Fibroblast of skin of right quadriceps (primary cell): ENCODE measurements at regions not wholly inside any gene's neighbourhood (a gene's known extent, or its start where the extent isn't known, plus 50 kb on each side); places are given as distances from the start of the nearest gene placed in this dataset.
A peak's percentile ranks its signal among the peaks of the same experiment; 100 is the strongest.
"Not testable (repeated sequence)": the region's sequence is repeated elsewhere in the genome, so short reads cannot be mapped to it uniquely, and the experiment has no call there.

Source experiments
- DNase-seq: peaks from one replicate; pipeline ENCODE4 v3.0.0-alpha.2; 2013

DNA sequence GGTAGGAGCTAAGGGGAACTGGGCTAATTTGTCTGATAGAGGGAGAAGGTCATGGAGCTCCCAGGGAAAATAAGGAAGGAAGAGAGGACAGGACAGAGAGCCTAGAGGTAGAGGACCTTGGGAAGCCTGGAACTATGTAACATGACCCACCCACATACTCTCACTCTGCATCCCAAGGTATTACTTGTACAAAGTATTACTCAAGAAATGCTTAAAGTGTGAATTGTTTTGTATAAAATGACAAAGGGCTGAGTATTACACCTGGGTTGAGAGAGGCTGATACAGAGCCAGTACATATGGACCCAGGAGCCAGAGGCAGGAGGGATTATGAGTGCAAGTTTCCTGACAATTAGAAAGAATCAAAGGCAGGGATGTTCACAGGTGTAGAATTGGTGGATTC is 80.5 kb upstream of the ANKRD55 start:
- no peak for DNase-seq

DNA sequence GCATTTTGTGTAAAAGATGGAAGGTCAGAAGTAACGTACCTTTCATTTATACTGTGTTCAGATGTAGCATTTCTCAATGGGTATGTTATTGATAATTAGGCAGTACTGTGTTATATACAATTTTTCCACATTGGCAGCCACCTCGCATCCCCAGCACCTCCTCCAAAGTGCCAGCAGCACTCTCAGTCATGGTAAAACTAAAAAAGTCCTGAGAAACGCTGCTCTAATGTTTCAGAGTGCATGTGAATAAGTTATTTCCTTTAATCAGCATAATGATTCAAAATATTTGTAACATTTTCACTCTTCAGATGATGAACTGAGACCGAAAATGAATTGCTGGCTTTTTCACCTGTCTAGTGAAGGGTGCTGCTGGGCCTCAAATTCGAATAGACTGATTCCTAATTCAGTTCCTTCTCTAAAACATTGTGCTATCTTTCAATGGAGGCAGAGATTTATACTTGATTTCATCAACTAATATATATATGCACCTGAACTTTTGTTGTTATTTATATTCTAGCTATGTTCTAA is 79.9 kb upstream of the ANKRD55 start:
- no peak for DNase-seq

DNA sequence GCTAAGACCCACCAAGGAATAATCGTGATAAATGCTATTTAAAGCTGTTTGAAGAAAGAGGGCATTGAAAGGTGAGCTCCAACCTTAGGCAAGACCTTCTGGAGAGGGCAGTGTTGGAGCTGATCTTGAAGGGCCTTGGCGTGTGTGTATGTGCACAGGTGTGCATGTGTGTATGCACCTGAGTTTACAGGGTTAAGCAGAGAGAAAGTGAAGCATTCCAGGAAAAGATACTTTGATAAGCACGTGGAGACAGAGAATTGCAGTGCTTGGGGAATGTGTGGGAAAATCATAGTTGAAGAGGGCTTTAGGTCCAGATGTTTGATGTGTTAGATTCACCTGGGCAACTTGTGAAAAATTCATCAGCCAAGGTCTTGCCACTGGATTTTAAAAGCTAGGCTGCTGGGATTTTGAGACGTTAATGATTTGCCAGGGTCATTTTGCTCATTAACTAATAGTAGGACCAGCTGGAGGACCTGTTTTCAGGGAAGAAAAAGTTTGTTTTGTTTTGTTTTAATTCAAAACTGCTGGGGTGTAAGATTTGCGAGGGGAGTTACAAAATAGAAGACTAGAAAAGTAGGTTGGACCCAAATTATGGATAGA is 78.3 kb upstream of the ANKRD55 start:
- no peak for DNase-seq

DNA sequence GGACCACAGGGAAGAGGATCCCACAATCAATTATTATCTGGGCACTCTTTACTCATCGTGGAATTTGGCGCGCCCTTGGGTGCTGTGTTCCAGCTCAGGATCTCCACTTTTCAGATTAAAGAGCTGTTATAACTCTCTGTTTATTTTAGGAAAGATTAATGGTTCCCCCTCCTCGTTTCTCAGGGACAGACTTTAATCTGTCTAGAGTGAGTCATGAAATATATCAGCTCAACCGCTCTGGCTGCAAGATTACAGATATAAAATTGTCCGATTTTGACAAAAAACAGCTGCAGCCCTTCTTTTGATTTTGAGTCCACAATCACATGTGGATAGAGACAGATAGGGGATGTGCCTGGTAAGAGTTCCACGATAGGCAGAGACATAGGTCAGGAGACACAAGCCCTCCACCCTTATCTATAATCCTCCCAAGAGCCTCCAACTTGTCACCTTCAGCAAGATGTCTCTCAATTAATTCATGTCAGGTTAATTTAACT is 77.6 kb upstream of the ANKRD55 start:
- DNase-seq, result peak; percentile 63

DNA sequence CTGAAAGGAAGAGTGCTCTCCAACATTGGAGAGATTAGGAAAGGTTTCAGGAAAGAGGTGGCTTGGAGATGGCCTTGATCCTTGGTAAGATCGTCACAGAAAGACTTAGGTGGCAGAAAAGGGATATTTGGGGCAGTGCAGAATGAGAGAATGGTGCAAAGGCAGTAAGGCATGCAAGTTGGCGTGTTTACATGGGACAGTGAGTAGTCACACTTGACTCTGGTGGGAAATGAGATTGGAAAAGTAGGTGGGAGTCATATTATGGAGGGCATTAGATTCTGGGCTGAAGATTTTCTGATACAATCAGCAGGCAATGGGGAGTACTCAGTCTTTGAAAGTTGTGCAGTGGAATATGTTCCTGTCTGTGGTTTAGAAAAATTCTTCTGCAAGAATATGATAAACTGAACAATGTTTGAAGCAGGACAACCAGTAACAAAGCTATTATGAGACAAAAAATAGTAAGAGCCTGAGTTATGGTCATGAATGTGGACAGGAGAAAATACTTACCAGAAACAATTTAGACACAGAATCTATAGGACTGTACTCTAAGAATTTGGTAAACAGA is 76.2 kb upstream of the ANKRD55 start:
- DNase-seq, result peak; percentile 11

DNA sequence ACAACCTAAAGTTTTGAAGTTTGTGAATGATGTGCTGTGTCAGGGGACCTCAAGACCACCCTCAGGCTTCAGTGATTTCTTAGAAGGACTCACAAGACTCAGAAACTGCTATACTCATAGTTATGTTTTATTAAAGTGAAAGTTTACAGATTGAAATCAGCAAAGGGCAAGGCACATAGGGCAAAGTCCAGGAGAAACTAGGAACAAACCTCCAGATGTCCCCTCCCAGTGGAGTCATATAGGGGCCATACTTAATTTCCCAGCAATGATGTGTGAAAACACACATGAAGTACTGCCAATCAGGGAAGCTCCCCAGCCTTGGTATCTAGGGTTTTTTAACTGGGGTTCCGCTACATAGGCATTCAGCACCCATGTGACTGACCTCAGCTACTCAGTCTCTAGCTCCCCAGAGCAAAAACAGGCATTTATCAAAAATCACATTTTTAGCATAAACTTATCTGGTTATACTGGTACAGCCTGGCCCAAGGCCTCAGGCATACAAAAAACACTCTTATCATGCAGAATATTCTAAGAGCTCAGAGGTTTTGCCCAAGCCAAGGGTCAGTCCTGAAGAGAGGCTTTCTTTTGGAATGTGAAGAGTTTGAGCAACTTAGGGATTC is 74.7 kb upstream of the ANKRD55 start:
- DNase-seq, result no peak

DNA sequence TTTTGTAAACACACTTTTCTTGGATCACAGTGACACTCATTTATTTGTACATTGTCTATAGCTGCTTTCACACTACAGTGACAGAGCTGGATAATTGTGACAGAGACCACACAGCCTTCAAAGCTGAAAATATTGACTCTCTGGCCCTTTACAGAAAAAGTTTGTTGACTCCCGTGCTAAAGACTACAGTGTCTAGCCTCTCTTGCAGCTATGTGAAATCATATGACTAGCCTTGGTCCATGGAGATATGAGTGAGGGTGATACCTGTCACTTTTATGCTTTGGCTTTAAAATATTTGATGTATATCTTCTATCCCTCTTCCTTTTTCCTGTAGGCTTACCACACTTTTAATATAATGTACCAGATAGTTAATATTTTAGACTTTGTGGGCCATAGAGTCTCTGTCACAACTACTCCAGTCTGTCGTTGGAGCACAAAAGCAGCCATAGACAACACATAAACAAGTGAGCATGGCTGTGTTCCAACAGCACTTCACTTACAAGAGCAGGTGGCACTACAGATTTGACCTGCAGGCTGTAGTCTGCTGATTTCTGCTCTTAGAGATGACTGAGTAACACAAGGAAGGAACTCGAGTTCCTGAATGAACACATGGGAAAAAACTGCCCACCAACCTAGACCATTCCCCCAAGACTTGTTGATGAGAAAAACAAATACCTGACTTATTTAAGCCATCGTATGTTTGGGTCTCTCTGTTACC is 73.5 kb upstream of the ANKRD55 start:
- DNase-seq, result no peak

DNA sequence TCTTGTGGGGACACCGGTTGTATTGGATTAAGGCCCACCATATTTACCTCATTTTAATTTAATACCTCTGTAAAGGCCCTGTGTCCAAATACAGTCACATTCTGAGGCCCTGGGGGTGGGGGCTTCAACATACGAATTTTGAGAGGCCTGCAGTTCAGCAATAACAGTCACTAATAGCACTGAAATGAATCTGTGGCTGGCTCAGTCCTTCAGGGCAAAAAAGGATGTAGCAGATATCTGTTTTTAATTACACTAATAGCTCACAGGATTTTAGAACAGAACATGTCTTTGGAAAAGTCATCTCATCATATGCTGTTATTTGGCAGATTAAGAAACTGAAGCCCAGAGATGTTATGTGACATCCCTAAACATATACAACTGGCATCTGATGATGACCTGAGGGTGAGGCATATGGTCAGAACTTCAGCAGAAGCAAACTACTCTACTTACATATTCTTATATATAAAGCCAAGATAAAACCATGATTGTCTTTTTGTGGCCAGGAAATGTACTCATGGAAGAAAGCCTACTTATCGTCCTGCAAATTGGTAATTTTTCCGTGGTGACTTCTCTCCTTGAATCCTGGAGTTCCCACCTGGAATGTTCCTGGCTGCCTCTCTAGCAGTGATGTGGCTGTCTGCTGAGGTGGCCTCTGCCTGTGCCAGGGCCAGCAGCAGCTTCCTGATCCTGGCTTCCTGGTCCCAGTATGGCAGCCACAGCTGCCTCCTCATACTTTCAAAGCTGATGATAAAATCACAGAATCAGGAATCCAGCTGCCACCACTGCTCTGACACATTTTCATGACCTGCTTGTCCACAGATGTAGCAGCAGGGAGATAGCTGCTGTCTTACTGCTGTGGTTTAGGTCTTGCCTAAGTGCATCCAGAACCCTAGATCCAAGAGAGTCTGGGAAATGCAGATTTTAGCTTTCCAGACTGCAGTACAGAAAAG is 72.1 kb upstream of the ANKRD55 start:
- DNase-seq, result peak; percentile 52

DNA sequence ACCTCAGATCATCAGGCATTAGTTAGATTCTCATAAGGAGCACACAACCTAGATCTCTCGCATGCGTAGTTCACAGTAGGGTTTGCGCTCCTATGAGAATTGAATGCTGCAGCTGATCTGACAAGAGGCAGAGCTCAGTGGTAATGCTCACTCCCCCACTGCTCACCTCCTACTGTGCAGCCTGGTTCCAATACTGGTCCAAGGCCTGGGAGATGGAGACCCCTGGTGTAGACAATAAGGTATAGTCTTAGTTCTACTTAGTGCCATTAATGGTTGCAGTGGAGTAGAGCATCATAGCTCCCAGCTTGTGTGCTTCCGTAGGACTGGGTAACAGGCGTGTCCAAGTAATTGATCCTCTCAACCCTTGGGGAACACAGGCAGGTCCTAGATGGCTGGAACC is 70.4 kb upstream of the ANKRD55 start:
- no peak for DNase-seq

DNA sequence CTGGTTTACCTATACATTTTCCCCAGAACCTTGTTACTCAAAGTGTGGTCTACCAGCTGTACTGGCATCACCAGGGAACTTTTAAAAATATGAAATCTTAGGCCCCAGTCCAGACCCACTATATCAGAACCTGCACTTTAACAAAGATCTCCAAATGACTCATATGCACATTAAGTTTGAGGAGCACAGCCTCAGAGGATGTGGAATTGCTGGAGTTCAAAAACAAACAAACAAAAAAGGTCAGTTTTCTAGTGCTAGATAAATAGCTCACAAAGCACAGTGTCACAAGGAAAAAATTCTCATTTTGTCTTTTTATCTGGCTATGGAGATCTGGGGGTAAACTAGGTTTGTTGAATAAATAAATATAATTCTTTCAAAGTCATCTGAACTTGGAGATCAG is 68.9 kb upstream of the ANKRD55 start:
- DNase-seq, result no peak

DNA sequence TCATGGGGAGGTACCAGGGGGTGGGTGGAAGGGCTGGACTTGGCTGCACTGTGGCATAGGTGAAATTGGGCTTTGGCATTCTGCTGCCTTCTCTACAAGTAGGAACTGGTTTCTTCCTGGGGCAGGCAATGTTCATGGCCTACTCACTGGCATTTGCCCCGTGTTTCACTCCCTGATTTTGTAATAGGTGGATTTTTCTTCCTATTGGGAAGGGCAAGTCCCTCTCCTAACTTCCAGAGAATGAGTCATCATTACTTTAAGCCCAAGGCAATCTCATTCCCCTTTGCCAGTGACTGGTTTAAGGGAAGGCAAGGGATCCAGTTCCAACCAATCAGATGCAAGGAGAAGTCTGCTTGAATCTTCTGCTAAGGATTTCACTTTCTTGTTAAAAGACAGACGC is 67.9 kb upstream of the ANKRD55 start:
- DNase-seq, result no peak

DNA sequence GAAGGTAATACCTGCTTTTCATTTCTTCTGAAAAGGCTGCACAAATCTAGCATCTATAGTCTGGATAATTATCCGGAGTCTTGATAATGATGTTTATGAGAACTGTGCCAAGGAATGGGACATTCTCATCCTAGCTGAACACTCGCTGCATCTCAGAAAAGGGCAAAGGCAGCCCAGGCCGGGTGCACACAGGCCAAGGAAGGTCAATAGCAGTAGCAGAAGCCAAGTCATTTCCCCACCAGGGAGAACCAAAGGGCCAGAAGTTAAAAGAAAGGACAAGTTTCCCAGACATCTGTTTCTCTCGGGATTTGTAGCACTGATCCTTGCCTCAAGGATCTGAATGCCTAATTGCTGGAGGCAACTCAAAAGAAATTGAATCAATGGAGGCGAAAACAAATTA is 66.1 kb upstream of the ANKRD55 start:
- DNase-seq, result no peak

DNA sequence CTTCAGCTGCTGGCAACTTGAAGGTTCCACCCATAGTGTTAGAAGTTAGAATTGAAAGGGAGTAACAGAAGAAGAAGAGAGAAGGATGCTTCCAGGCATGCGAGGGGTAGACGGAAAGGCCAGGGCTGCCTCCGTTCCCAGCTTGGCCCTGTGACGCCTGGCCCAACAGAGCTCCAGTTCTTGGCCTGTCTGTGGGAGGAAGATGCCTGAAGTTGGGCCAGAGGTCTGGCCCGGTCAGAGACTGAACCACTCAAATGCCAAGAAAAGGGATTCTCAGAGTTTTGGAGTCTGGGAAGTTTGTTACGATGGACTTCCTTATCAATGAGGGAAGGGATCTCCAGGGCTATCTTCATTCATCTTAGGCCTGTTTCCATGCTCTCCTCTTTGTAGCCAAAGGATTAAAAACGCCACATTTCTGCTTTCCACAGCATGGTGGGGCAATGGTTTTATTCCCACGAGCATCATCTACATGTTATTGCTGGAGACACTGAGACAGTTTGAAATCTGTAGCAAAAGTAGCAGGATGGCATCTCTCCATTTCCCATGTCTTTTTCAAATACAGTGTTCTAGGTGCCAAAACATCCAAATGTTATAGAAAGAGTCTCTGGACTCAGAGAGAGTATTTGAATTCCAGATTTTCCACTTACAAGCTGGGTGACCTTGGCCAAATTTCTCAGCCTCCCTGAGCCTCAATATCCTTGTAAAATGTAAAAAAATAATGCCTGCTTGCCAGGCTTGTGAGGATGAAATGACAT is 65.4 kb upstream of the ANKRD55 start:
- no peak for DNase-seq

DNA sequence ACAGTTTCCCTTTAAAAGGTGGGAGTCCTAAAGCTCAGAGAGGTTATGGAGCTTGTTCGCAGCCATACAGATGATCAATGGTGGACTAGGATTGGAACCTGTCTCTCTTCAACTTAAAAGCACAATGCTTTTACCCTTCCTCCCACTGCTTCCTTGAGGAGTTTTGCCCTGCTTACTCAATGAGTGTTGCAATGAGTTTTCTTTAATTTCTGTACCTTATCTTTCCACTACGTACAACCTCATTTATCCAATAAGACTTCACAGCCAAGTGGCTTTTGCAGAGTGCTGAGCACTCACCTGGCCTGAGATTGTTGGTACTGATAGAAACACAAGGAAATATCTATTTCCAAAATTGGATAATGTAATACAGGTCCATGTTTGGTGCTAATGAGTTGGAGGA is 64.7 kb upstream of the ANKRD55 start:
- DNase-seq, result no peak

DNA sequence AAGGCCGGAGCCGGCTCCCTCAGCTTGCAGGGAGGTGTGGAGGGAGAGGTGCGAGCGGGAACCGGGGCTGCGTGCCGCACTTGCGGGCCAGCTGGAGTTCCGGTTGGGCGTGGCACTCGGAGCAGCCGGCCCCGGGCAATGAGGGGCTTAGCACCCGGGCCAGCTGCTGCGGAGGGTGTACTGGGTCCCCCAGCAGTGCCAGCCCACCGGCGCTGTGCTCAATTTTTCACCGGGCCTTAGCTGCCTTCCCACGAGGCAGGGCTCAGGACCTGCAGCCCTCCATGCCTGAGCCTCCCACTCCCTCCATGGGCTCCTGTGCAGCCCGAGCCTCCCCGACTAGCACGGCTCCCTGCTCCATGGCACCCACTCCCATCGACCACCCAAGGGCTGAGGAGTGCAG is 62.2 kb upstream of the ANKRD55 start:
- not testable (repeated sequence) for DNase-seq

DNA sequence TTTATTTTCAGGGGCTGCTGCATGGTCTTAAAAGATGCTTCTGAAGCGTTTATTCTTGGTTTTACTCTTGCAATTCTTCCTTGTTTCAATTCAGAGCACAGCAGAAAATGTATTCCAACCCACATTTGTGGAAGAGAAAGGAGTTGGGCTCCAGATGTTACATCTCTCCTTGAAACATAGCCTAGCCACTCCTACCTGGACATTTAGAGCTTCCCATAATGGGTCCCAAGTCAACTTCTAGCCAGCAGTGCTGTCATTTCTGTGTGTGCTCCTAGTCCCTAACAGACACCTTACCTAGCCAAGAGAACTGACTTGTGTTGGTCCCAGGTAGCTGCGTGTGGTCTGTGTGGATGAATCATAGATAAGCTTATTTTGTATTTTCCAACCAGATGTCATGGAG is 61.2 kb upstream of the ANKRD55 start:
- no peak for DNase-seq

DNA sequence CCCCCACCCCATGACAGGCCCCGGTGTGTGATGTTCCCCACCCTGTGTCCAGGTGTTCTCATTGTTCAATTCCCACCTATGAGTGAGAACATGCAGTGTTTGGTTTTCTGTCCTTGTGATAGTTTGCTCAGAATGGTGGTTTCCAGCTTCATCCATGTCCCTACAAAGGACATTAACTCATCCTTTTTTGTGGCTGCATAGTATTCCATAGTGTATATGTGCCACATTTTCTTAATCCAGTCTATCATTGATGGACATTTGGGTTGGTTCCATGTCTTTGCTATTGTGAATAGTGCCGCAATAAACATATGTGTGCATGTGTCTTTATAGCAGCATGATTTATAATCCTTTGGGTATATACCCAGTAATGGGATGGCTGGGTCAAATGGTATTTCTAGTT is 59.7 kb upstream of the ANKRD55 start:
- DNase-seq, result not testable (repeated sequence)

DNA sequence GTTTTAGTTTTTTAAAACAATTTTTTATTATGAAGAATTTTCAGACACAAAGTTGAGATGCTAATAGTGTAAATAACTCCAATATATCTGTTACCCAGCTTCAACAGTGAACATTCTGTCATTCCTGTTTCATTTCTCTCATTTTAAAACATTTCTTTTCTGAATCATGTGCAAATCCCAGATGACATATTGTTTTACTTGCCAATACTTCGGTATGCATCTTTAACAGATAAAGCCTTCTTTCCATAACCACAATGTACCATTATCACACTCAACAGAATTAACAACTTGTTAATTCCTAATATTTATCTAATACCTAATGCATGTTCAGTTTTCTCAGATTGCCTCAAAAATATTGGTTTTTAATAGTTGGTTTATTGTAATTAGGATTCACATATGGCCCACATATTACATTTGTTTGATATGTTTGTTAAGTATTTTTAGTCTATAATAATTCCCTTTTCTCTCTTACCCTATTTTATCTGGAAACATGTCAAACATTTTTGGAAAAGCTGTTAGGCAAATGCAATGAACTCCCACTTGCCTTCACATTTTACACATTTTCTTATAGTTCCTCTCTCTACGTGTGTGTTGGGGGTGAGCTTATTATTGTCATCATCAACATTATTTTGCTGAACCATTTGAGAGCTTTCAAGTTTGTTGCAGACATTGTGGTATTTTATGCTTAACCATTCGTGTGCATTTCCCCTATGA is 58.7 kb upstream of the ANKRD55 start:
- no peak for DNase-seq

DNA sequence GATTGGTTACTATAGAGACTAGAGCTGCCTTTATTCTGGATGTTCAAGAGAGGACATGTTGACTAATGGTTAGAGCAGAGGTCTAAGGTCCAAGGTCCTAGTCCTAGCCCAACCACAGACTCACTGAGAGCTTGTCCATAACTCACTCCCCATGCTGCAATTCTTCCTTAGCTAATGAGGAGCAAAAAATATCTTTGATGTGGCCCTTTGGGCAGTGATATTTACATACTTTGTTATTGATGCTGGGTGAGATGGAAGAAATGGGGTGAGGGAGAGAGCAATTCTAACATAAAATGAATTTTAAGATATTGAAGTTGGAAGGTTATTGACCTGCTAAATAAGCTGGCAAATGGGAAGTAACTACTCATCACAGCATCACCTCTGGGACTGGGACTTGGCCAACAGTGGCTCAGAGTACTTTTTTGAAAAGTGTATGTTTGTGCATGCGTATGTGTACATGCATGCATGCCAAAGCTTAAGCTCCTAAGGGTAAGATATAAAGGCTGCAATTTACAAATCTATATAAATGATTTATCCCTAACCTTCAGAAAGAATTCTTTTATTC is 58.0 kb upstream of the ANKRD55 start:
- no peak for DNase-seq

DNA sequence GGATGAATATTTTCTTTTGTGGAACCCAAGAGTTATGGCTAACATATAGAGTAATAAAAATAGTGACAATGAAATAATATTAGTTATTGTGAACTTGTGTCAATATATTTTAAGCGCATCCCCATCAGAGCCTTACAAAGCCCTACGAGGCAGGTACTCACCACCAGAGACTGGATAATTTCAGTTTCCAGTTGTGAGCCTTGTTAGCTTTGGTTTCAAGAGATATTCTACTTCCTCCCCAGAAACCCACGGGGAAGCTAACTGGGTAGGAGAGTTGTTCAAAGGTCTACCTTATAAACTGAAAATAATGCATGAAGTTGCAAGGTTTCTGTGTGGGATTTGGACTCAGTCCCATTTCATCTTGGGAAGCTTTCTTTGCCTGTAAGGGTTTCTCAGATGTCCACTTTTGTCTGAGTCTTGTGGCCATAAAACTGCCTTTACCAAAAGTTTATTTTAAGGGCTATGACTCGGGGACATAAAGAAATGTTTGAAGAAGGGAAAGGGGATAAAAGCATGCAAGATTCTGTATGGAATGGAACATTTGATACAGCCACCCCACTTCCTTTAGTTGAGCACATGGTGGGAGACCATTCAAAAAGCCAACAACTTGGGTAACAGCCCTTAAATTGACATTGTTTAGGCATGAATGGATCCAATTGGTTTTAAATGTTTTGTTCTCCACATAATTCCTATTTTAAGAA is 57.4 kb upstream of the ANKRD55 start:
- DNase-seq, result no peak
